HepG2 (cell line): ENCODE measurements at regions not wholly inside any gene's neighbourhood (a gene's known extent, or its start where the extent isn't known, plus 50 kb on each side); places are given as distances from the start of the nearest gene placed in this dataset.

Experiments used
- SUZ12 ChIP-seq: fragments of 150-350 bp; IDR thresholded peaks from 2 replicates; pipeline ENCODE4 v1.6.1; 2014; ENCODE audit warnings: low read depth, low read length
- TF ChIP-seq, protein P1 (sequence below): sonication (generic); formaldehyde crosslinking; IDR thresholded peaks from 2 replicates; pipeline ENCODE4 v1.4.0; 2020; ENCODE audit warnings: missing genetic modification reagents, borderline replicate concordance

GRCh38 chr12:102342281-102343006 lies 137.9 kb downstream of the IGF1 start:
- TF ChIP-seq SUZ12: no peak
- TF ChIP-seq, protein P1, sequence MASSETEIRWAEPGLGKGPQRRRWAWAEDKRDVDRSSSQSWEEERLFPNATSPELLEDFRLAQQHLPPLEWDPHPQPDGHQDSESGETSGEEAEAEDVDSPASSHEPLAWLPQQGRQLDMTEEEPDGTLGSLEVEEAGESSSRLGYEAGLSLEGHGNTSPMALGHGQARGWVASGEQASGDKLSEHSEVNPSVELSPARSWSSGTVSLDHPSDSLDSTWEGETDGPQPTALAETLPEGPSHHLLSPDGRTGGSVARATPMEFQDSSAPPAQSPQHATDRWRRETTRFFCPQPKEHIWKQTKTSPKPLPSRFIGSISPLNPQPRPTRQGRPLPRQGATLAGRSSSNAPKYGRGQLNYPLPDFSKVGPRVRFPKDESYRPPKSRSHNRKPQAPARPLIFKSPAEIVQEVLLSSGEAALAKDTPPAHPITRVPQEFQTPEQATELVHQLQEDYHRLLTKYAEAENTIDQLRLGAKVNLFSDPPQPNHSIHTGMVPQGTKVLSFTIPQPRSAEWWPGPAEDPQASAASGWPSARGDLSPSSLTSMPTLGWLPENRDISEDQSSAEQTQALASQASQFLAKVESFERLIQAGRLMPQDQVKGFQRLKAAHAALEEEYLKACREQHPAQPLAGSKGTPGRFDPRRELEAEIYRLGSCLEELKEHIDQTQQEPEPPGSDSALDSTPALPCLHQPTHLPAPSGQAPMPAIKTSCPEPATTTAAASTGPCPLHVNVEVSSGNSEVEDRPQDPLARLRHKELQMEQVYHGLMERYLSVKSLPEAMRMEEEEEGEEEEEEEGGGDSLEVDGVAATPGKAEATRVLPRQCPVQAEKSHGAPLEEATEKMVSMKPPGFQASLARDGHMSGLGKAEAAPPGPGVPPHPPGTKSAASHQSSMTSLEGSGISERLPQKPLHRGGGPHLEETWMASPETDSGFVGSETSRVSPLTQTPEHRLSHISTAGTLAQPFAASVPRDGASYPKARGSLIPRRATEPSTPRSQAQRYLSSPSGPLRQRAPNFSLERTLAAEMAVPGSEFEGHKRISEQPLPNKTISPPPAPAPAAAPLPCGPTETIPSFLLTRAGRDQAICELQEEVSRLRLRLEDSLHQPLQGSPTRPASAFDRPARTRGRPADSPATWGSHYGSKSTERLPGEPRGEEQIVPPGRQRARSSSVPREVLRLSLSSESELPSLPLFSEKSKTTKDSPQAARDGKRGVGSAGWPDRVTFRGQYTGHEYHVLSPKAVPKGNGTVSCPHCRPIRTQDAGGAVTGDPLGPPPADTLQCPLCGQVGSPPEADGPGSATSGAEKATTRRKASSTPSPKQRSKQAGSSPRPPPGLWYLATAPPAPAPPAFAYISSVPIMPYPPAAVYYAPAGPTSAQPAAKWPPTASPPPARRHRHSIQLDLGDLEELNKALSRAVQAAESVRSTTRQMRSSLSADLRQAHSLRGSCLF (CRISPR knock-in tag): no peak
